GM21825 (cell line): ENCODE measurements at regions not wholly inside any gene's neighbourhood (a gene's known extent, or its start where the extent isn't known, plus 50 kb on each side); places are given as distances from the start of the nearest gene placed in this dataset.

ENCODE experiments used
- ATAC-seq: cut with Tn5 transposase; IDR thresholded peaks from one replicate; pipeline ENCODE4 v1.9.1; 2021; ENCODE audit warnings: mild to moderate bottlenecking, moderate library complexity; ENCODE audit not compliant: unreplicated experiment

DNA sequence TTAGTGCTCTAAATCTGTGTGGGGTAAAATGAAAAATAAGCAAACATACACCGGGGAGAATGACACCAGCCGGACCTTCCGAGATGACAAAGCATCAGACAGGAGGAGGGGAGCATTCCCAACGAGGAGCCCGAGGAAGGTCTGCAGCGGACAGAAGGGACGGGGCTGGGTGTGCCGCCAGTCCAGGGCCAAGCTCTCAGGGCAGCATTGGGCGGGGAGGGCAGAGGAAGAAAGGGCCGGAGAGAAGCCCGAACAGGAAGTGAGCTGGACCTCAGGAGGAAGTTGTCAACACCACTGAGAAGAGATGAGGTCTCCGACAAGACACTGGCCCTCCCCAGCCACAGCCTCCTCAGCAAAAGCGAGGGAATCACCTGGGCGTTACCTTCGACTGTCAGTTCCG, 182.6 kb upstream of the RNF32 start:
- ATAC-seq, result no peak

- no peak for ATAC-seq
These were observed 184.0 kb upstream of the RNF32 start for GRCh38 chr7:156456503-156457115.

GRCh38 chr7:156456032-156456431, 184.5 kb upstream of the RNF32 start:
- no peak for ATAC-seq

- no peak for ATAC-seq
These were observed 190.1 kb upstream of the RNF32 start for GRCh38 chr7:156450473-156450872.

GRCh38 chr7:156448918-156449317, 191.7 kb upstream of the RNF32 start:
- no peak for ATAC-seq

DNA sequence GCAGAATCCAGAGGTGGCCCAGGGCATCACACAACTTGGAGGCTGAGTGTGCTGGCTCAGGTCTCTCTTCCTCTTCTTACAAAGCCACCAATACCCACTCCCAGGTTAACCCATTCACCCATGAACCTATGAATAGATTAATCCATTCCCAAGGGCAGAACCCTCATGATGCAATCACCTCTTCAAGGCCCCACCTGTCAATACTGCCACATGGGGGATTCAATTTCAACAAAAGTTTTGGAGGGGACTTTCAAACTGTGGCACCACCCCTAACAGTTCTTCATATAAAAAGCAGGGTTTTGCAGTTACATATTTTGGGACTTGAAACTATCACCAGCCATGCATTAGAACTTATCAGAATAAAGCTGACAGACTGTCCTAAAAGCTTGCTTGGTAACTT, 193.6 kb upstream of the RNF32 start:
- no peak for ATAC-seq

GRCh38 chr7:156445997-156446761, 194.4 kb upstream of the RNF32 start:
- ATAC-seq, result no peak

- ATAC-seq, result no peak
These were observed 198.1 kb upstream of the RNF32 start for GRCh38 chr7:156442516-156442915.

- no peak for ATAC-seq
These were observed 200.1 kb upstream of the RNF32 start for GRCh38 chr7:156440456-156440855.

DNA sequence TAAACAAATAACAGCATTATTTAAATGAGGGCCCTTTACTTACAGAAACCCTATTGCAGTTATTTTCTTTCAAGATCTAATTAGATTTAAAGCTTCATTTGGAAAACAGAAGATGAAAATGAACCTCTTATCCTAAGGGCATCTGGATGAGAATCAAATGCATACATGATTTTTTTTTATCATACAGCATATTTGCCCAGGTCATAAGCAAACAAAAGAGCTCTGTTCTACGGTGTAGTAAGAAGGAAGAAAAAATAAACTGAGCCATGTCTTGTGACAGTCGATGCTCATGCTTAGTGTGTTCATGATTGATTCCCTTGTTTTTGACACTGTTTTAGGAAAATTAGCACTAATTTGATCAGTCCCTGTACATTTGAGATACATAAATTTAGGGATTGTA, 202.6 kb upstream of the RNF32 start:
- no peak for ATAC-seq

DNA sequence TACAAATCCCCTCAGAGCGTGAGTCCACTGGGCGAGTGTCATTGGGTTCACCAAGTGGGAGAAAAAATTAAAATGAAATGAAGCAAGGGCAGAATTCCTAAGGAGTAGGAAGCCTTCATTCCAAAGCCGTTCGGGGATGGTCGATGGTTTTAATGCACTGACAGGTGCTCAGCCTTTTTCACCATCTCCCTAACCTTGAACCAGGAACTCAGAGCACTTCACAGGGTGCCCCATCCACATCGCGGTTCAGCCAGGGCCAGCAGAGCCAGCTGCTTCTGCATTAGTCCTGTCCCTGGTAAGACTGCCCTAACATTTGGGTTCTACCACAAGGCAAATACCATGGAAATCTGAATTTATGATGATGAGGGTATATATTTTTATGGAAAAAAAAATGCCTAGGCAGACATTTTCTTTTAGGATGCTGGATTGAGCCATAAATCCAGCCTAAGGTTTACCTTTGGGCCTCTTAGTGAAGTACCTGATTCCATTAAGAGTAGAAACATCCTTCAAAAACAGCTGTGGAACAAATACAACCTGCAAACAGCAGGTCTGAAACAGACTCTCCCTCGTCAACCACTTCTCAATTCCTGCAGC, 203.5 kb upstream of the RNF32 start:
- no peak for ATAC-seq

DNA sequence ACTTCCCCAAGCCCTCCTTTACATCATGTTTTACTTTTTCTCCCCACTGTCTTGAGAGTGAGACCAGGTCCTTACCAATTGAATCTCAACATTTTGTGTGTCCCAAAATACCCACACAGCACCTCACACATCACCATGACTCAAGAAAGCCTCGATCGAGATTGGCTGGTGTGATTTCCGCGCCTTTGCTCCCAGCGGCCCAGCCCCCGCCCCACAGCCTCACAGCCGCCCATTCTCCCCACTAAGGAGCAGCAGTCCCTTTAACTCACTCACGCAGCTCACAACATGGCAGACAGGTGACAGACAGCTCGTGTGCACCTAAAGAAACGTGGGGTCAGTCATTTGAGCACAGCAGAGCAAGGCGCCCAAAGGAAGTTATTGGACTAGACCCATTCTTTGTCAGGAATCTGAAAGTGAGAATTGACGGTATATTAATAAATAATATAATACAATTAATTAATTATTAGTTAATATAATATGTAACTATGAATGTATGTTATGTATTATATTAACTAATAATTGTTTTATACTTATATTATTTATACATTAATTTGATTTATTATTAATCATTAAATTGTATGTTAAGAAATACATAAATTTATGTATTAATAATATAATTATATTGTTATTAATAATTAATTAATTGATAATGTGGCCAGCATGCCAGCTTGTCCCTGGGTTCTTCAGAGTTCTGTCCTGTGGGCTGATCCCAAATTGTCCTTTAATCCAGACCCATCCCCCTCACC, 204.9 kb upstream of the RNF32 start:
- ATAC-seq, result no peak

DNA sequence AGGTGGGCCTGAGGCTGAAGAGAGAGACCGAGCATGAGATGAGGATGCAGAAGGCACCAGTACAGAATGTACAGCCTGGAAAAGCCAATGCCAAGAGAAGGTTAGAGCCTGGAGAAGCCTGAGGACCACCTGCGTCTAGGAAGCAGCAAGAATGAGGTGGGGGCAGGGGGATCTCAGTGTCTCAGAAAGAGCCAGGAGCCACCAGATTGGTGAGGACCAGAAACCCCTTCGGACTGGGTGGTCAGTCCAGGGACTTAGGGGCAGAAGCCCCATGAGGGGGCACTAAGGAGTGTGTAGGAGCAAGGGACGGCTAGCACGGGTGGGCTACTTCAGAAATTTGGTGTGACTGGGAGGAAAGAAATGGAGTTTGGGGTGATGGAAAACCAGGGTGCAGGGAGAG, 205.9 kb upstream of the RNF32 start:
- ATAC-seq, result no peak

- ATAC-seq, result no peak
These were observed 208.6 kb upstream of the RNF32 start for GRCh38 chr7:156432018-156432417.

- ATAC-seq, result no peak
These were observed 210.5 kb upstream of the RNF32 start for GRCh38 chr7:156430109-156430508.

- ATAC-seq, result no peak
These were observed 211.1 kb upstream of the RNF32 start for GRCh38 chr7:156429514-156429913.

DNA sequence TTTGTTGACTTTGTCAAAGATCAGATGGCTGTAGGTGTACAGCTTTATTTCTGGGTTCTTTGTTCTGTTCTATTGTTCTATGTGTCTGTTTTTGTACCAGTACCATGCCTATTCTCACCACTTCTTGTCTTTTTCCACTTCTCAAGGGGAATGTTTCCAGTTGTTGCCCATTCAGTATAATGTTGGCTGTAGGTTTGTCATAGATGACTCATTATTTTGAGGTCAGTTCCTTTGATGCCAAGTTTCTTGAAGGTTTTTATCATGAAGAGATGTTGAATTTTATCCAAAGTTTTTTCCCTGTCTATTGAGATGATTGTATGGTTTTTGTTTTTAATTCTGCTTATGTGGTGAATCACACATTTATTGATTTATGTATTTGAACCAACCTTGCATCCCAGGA, 216.7 kb upstream of the RNF32 start:
- ATAC-seq, result no peak

- no peak for ATAC-seq
These were observed 220.1 kb upstream of the RNF32 start for GRCh38 chr7:156420496-156420895.

DNA sequence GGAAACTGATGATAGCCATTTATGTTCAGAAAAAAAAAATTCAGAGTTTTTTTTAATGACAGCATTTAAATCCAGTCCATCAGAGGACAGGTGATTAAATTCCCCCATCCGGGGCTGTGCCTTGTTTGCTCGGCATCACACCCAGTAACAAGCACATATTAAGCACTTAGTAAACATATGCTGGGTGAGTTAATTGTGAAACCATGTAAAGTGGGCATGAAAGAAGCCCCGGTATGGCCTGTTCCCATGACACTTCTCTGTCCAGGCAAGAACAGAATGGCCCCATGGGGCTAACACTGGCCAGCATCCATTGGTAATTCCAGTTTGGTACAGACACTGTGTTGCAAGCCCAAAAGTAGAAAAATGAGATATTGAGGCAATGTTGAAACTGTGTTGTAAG, 220.8 kb upstream of the RNF32 start:
- no peak for ATAC-seq

GRCh38 chr7:156402255-156402654, 238.3 kb upstream of the RNF32 start:
- ATAC-seq, result no peak

DNA sequence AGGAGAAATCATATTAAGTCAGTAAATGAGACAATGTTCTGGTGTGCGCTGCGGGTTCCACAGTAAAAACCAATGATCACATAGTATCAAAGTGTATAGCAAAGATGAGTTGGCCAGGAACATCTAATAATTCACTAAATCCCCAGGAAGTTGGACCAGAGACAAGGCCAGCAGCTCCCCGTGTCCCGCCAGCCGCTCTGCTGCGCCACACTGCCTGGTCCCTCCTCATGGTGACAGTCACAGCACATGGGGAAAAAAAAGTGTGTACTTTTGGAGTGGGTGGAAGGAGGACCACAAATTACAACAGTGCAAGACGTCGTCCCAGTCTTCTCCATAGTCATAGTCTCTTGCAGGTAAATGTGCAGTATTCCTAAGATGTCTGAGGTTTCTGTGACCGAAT, 239.0 kb upstream of the RNF32 start:
- no peak for ATAC-seq

DNA sequence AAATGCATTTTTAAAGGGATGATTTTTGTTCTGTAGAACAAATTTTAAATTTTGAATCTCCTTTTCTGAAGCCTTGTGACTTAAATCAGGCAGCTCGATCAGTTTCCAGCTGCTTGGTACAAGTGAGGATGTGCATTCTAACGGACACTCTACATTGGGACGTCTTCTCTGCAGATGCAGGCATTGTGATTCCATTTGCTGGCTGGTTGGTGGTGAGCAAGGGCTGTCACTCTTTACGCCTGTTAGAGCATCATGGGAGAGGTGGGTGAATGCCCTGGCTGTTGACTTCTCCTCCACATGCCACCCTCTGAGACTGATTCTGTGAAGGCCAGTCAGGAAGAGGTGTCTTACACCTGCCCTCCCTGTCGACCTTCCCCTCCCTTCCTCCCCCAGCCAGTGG, 240.5 kb upstream of the RNF32 start:
- no peak for ATAC-seq
